Activated T-helper 17 cell treated with anti-CD3 and anti-CD28 coated beads, Interleukin-2, amount 50 U/mL, for 72 hours (primary cell): ENCODE measurements at regions not wholly inside any gene's neighbourhood (a gene's known extent, or its start where the extent isn't known, plus 50 kb on each side); places are given as distances from the start of the nearest gene placed in this dataset.

ENCODE experiments used
- ATAC-seq: fragments of 150-1000 bp; cut with Tn5 transposase; replicated peaks from 2 replicates; pipeline ENCODE4 v1.10.0; 2021; ENCODE audit warnings: mild to moderate bottlenecking, moderate library complexity
- H3K27ac Mint-ChIP-seq: one replicate; pipeline ENCODE4 v1.8.0; 2022; ENCODE audit warnings: mixed read lengths
- H3K27me3 Mint-ChIP-seq: one replicate; pipeline ENCODE4 v1.8.0; 2022; ENCODE audit warnings: mixed read lengths
- H3K36me3 Mint-ChIP-seq: one replicate; pipeline ENCODE4 v1.8.0; 2022; ENCODE audit warnings: low read depth, mild to moderate bottlenecking, mixed read lengths
- H3K4me1 Mint-ChIP-seq: one replicate; pipeline ENCODE4 v1.8.0; 2022; ENCODE audit warnings: mixed read lengths
- H3K4me3 Mint-ChIP-seq: one replicate; pipeline ENCODE4 v1.8.0; 2022; ENCODE audit warnings: mild to moderate bottlenecking, mixed read lengths
- H3K9me3 Mint-ChIP-seq: one replicate; pipeline ENCODE4 v1.8.0; 2022; ENCODE audit warnings: mixed read lengths

- Mint-ChIP-seq H3K36me3 (no peaks in the 10 kb centered on the region), H3K9me3 (peaks cover 4% of the 10 kb centered on the region), H3K27me3 (peaks cover 3% of the 10 kb centered on the region), H3K4me1 (peaks cover 7% of the 10 kb centered on the region), H3K4me3 (no peak overlapping the region), H3K27ac (no peak overlapping the region)
- no peak for ATAC-seq
These were observed 84.1 kb upstream of the HNRNPU start for GRCh38 chr1:244948416-244948815.

DNA sequence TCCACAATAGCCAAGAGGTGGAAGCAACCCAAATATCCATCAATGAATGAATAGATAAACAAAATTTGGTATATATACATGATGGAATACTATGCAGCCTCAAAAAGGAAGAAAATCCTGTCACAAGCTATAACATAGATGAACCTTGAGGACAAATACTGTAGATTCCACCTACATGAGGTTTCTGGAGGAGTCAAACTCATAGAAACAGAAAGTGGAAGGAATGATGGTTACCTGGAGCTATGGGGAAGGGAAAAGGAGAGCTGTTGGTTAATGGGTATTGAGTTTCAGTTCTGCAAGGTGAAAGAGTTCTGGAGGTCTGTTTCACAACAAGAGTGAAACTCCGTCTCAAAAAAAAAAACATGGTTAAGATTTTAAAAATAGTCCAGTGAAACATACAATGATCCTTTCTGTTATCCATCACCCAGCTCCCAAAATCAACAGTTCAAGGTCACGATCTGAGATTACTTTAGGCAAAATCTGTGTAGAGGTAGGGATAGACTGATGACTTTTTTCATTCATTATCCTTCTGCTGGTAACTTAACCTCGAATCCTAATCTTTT lies 80.8 kb upstream of the HNRNPU start:
- Mint-ChIP-seq H3K27me3 (peaks cover 3% of the 10 kb centered on the region), H3K9me3 (peaks cover 4% of the 10 kb centered on the region), H3K36me3 (no peaks in the 10 kb centered on the region), H3K27ac (no peak overlapping the region), H3K4me3 (no peak overlapping the region), H3K4me1 (peaks cover 7% of the 10 kb centered on the region)
- ATAC-seq, result peak; percentile 83

DNA sequence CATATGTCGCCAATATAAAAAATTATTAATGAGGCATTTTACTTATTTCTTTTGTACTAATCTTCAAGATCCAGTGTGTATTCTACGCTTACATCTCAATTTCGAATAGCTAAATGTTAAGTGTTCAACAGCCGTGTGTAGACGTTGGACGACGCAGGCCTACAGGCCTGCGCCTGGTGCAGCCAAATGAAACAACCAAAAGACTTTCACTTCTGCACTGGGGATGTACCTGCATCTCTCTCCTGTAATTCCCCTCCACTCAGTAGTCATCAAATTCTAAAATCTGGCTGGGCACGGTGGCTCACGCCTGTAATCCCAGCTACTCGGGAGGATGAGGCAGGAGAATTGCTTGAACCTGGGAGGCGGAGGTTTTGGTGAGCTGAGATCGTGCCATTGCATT lies 76.8 kb upstream of the HNRNPU start:
- peaks cover 3% of the 10 kb centered on the region for H3K27me3 Mint-ChIP-seq
- peaks cover 7% of the 10 kb centered on the region for H3K4me1 Mint-ChIP-seq
- H3K9me3 Mint-ChIP-seq, result peaks cover 4% of the 10 kb centered on the region
- H3K27ac Mint-ChIP-seq, result no peak overlapping the region
- no peak overlapping the region for H3K4me3 Mint-ChIP-seq
- no peak for ATAC-seq
- H3K36me3 Mint-ChIP-seq, result no peaks in the 10 kb centered on the region

DNA sequence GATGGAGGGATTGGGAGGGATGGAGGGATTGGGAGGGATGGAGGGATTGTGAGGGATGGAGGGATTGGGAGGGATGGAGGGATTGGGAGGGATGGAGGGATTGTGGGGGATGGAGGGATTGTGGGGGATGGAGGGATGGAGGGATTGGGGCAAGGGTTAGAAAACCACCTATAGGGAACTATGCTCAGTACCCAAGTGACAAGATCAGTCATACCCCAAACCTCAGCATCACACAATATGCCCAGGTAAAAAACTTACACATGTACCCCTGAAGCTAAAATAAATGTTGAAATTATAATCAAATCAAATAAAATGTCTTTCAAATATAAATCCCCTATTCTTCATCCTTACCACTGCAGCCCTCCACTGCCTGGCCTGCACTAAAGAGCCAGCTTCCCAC lies 72.8 kb upstream of the HNRNPU start:
- ATAC-seq, result no peak
- Mint-ChIP-seq H3K36me3 (no peaks in the 10 kb centered on the region), H3K4me1 (no peaks in the 10 kb centered on the region), H3K9me3 (no peaks in the 10 kb centered on the region), H3K27me3 (no peaks in the 10 kb centered on the region), H3K4me3 (no peak overlapping the region), H3K27ac (no peak overlapping the region)

DNA sequence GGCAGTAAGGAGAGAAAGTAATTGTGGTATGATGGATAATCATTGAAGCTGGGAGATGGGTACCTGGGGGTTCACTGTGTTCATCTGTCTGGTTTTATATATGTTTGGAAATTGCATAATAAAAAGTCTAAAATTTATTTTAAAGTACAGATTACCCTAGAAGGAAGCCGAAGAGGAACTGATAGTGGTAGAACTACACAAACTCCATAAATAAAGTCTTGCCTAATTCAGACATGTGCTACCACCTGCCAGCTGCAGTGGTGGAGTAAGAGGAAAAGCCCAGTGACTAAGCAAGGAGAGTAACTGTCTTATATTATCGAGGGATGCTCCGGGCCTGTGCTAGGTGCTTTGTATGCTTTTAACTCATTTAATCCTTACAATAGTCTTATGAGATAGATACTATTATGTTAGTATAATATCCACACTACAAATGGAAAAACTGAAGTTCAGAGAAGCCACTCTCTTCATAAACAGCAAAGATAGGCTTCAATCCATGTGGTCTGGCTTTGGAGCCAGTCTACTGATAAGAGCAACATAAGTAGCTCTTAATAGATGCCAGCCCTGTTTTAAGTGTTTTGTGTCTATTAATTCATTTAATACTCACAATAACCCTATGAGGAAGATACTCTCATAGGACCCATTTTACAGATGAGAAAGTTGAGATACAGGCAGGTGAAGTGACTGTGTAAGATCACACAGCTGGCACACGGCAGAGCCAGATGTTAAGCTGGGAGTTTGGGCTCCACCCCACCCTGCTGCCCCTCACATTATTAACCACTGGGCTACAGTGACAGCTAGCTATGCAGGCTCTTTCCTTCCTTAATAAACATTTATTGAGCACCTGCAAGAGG lies 56.8 kb upstream of the HNRNPU start:
- Mint-ChIP-seq H3K27me3 (peaks cover 8% of the 10 kb centered on the region), H3K9me3 (no peaks in the 10 kb centered on the region), H3K4me3 (no peak overlapping the region), H3K27ac (no peak overlapping the region), H3K36me3 (no peaks in the 10 kb centered on the region), H3K4me1 (peaks cover 17% of the 10 kb centered on the region)
- no peak for ATAC-seq

DNA sequence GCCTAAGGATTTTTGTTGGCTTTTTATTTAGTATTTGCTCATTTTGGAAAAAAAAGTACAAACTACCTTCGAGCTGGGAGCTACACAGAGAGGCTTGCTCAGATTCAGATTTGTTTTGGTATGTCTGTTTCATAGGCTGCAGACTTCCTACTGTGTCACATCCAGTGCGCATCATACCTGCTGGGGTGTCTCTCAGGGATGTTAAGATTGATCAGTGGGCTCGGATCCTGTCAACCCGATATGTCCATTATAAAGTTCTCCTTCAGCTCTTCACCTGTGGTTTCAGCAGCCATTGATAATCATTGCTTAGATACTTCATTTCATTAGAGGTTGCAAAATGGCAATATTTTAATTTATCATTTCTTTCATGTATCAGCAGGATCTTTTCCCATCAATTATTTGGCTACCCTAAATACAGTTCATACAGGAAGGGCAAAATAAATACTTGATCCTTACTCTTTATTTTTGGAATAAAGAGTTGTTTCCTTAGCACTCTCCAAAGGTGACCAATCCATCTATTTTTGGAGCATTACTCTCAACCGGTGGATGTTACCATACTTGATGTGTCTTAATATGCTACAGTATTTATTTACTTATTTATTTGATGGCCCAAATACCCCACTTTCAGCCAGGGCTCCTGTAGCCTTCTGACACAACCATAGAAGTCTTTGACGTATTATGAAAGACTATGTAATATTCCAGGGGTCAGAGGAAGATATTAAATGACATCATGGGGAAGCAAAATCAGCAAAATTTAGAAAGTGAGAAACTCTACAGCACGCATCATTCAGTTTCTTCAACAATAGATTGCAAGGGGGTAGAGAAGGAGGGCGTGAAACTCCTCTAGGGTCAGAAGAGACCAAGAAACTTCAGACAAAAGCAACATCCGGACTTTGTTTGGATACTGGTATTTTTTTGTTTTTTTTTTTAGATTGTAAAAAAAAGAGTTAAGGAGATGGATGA lies 55.3 kb upstream of the HNRNPU start:
- Mint-ChIP-seq H3K4me3 (peak overlapping the region; percentile 78), H3K4me1 (peaks cover 17% of the 10 kb centered on the region), H3K27ac (no peak overlapping the region), H3K9me3 (no peaks in the 10 kb centered on the region), H3K27me3 (peaks cover 8% of the 10 kb centered on the region), H3K36me3 (no peaks in the 10 kb centered on the region)
- ATAC-seq, result no peak

- ATAC-seq, result peak; percentile 70
These were observed 54.3 kb upstream of the HNRNPU start for GRCh38 chr1:244918421-244919319.

GRCh38 chr1:244917073-244917670 lies 52.8 kb upstream of the HNRNPU start:
- Mint-ChIP-seq H3K9me3 (no peaks in the 10 kb centered on the region), H3K27me3 (peaks cover 4% of the 10 kb centered on the region), H3K36me3 (no peaks in the 10 kb centered on the region), H3K4me3 (no peak overlapping the region), H3K4me1 (peaks cover 17% of the 10 kb centered on the region), H3K27ac (no peak overlapping the region)
- no peak for ATAC-seq

More at GRCh38 chr1:244918421-244919319, 54.3 kb upstream of the HNRNPU start:
- peak overlapping the region; percentile 78 for H3K4me3 Mint-ChIP-seq
- H3K4me1 Mint-ChIP-seq, result peaks cover 17% of the 10 kb centered on the region
- H3K27ac Mint-ChIP-seq, result peak overlapping the region; percentile 10
- H3K36me3 Mint-ChIP-seq, result no peaks in the 10 kb centered on the region
- H3K9me3 Mint-ChIP-seq, result no peaks in the 10 kb centered on the region
- peaks cover 8% of the 10 kb centered on the region for H3K27me3 Mint-ChIP-seq

DNA sequence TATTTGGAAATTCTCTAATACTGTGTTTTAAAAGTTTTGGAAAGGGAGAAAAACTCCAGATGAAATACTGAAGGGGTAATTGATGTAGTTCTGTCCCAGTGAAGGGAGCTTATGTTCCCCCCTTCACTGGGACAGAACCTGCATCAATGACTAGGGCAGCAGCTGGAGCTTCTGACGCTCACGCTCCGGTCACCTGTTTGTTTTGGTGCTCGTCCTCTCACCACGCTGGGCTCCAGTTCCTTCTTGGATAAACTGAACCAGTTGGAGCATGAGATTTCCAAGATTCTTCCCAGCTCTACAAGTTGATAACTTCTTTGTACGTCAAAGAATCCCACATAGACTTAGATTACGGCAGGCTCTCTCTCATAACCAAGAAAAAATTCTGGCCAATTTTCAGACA lies 51.4 kb upstream of the HNRNPU start:
- ATAC-seq, result no peak
- H3K36me3 Mint-ChIP-seq, result no peaks in the 10 kb centered on the region
- H3K4me3 Mint-ChIP-seq, result no peak overlapping the region
- H3K9me3 Mint-ChIP-seq, result no peaks in the 10 kb centered on the region
- peaks cover 4% of the 10 kb centered on the region for H3K27me3 Mint-ChIP-seq
- H3K27ac Mint-ChIP-seq, result no peak overlapping the region
- H3K4me1 Mint-ChIP-seq, result peaks cover 17% of the 10 kb centered on the region

DNA sequence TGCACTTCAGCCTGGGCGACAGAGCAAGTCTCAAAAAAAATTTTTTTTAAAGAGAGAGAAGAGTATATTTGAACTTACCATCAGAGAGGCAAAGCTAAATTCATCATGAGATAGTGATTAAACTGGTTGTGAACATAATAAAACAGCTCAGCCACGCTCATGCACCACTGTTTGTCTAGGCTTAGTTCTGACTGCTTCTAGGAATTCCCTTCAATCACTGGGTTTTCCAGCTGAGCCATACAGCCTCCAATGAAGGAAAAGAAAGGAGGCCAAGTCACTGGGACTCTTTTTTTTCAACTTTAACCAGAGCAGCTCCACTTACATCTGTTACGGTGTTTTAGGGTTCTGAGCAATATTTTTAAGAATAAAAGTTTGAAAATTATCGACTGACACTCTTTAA lies 50.4 kb upstream of the HNRNPU start:
- Mint-ChIP-seq H3K9me3 (no peaks in the 10 kb centered on the region), H3K4me3 (no peak overlapping the region)

More for the DNA sequence above, 50.4 kb upstream of the HNRNPU start:
- no peaks in the 10 kb centered on the region for H3K36me3 Mint-ChIP-seq
- peaks cover 14% of the 10 kb centered on the region for H3K4me1 Mint-ChIP-seq
- no peak overlapping the region for H3K27ac Mint-ChIP-seq
- peaks cover under 1% of the 10 kb centered on the region for H3K27me3 Mint-ChIP-seq
- no peak for ATAC-seq
